ENCODE measurements at regions not wholly inside any gene's neighbourhood (a gene's known extent, or its start where the extent isn't known, plus 50 kb on each side); places are given as distances from the start of the nearest gene placed in this dataset.

DNA sequence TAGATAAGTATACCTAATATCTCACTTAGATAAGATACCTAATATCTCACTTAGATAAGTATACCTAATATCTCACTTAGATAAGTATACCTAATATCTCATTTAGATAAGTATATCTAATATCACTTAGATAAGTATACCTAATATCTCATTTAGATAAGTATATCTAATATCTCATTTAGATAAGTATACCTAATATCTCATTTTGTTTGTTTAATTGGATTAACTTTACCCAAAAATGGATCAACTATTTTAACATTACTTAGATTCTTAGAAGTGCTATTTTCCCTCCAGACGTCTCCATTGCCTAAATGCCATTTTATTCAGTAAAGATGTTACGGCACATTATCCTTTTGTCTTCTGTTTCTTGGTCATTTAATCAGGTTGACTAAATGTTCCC, 346.4 kb downstream of the CHRM3 start:
- DNase-seq: no peak
- ATAC-seq: no peak

DNA sequence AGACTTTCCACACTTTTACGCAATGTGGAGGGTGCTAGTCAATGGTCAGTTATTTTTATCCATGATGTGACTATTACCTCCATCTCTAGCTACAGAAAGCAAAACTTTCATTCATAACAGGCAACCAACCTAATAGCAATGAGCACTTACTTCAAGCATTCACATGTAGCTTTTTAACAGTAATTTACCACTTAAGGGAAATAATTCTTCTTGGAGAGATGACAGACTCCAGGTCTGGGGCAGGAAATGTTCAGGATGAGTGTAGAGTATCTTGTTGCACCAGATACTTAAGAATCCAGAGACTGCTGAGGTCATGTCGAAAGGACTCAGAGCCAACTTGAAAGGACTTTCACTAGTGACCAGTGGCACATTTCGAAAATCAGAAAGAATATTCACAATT, 347.6 kb downstream of the CHRM3 start:
- ATAC-seq: no peak
- no peak for DNase-seq

DNA sequence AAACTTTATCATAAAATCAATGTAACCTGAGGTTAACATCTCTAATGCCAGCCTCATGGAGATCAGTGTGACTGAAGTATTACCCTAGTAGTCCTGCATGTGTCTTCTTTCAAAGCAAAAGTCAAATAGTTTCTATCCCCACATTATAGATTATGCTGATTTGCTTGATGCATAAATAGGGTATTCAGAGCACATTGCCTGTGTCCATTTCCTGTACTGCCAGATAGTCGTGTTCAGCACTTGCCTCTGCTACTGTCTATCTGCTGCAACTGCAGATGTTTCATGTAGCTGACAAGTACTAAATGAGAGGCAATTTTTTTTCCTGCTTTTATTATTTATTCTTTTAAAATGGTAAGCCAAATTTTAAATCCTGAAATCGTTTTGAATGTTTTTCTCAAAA, 348.7 kb downstream of the CHRM3 start:
- no peak for DNase-seq
- ATAC-seq: no peak

DNA sequence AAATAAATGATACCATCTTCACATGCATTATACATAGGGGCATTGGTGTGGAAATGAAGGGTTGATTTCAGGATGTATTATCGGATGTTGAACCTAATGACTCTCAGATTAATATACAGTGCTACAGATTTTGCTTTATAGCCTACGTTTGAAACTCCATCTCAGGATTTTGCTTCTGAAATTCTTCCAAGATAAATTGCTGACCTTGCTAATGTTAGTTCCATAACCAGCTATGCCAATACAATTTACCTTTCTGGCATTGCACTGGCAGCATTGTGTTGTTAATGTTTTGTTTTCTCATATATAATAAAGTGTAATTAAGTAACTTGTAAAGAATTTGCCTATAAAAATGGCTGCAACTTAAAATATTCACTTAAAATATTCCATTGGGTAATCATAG, 350.1 kb downstream of the CHRM3 start:
- ATAC-seq (no peak), DNase-seq (no peak)

DNA sequence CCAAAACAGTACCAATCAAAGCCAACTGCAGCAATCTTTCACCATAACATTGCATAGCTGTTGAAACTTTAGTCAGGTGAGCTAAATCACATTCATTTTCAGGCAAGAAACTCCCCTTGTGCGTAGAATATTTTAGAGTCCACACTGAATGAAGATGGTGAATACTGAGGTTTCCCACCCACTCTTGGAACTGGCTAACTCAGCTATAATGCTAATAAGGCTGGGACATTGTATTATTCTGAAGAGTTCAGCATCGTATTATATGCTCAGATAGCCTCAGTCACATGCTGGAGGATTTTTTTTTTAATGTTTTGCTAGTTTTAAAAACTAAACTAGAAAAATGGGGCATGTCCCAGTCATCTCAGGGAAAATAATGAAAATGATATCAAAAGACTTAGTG, 352.3 kb upstream of the FMN2 start:
- no peak for ATAC-seq
- DNase-seq: no peak

DNA sequence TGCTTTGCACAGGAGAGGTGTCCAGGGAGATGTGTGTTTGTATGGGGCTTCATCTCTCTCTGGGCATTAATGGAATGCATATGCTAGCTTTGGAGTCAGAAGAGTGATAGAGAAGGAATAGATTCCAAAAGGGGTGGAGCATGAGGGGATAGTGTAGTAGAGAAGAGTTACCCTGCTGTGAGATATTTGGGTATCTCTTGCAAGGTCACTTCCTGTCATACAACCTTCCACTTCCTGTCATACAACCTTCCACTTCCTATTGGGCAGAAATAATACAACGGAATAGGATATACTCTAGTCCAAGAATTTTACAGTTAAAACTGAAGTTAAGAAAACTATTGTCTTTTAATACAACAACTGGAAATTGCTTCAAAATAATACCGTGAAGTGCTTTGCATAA, 351.8 kb upstream of the FMN2 start:
- DNase-seq (no peak), ATAC-seq (no peak)

DNA sequence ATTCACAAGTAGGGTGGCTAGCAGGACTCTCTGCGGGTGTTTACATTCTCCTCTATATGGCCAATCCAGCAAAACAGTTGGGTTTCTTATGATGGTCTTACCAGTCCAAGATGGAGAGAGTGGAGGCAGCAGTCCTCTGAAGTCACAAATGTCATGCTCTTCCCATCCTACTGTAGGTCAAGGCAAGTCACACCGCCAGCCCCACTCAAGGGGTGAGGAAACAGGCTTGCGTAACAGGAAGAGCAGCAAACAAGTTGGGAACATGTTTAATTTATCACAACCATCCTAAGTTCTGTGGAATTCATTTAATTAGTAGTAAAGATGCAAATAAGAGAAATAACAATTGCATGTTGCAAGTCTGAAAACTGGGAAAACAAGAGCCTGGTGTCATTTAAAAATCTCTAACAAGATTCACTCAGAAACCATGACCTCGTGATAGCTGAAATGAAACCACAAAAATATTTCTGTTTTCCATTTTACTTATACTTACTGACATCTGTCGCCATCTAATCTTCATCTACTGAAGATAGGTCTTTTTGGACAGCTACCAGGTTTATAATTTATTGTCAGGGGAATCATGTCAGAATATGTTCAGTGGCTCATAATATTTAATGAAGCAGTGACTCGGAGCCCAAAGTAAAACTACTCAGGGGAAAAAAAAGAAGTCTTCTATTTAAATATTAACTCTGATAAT, 349.1 kb upstream of the FMN2 start:
- DNase-seq (no peak), ATAC-seq (no peak)

DNA sequence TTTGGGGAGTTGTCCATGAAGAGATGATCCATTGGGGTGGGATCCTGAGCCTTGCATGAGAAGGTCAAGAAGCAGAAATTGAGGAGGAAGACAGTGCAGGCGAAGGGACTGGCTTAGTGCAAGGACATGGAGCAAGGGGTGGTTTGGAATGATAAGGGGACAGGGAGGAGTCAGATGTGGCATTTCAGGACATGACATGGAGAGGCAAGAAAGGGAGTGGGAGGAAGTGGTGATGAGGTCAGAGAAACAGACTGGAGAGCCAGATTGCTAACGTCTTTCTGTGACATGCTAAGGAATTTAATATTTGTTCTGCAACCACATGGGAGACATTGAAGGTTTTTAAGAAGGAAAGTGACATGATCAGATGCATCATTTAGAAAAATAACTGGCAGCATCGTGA, 346.8 kb upstream of the FMN2 start:
- ATAC-seq: no peak

DNA sequence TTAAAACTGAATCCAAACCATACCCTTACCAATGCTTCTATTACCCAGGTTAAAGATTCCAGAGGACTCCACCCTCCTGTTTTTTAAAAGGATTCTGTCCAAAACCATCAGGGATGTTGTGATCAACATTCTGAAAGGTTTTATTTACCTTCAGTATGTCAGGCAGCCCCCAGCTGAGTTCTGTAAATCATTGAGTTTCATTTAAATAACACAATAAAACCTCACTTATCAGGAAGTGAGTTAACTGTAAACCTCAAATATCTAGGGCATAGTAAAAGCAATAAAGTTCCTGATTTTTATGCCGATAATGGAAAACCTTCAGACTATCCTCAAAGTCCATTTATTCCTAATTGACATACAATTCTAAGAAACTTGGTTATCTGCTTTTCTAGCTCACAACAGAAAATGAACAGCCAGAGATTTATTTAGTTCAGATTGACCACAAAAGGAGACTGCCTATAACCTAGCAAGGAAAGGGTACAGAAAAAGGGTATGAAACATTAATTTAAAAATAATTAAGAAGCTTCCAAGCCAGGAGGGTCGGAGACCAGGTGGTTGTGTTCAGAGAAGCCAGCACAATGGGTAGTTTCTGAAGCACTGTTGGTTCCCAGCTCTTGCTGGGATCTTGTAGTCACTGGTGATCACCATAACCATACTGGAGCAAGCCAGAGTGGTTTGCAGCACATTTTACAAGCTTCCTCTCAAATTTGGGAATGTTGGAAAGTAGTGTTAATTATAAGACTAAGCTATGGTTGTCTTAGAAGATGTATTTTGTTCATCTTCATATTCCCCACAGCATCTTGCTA, 336.4 kb upstream of the FMN2 start:
- ATAC-seq (no peak), DNase-seq (no peak)

More for the DNA sequence above, 346.8 kb upstream of the FMN2 start:
- no peak for DNase-seq

DNA sequence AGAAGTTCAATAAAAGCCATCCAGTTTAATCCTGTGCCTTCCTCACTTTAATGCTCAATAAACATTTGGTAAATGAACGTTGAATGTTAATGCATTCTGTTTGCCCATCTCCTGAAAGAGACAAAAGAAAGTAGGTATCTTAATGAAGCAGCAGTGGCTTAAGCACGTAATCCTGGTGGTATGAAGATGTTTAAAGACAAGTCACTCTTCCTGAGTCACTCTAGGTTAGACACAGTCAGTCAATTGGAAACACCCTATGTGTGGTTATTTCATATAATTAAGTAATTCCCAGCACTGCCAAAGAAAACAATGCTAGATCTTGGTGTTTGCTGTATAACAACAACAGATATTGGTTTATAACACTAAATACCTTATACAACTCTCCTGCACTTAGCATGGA, 334.0 kb upstream of the FMN2 start:
- ATAC-seq: no peak
- no peak for DNase-seq

DNA sequence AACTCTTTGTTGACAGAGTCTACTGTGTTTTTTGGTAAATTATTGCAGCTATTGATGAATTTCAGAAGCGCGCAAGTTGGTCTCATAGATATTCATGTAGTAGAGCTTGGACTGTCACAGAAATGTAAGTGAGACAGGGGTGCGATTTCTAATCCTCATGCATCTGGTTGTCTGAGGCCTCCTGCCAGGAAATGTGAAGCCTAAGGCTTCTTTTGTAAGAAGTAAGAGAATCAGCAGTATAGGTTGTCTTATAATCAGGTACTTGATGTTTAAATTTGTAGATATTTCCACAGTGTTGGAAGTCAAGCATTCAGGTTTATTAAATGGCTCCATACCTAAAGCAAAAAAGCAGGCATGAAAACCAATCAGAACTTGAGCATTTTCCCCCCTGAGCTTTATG, 332.9 kb upstream of the FMN2 start:
- ATAC-seq: no peak
- no peak for DNase-seq

DNA sequence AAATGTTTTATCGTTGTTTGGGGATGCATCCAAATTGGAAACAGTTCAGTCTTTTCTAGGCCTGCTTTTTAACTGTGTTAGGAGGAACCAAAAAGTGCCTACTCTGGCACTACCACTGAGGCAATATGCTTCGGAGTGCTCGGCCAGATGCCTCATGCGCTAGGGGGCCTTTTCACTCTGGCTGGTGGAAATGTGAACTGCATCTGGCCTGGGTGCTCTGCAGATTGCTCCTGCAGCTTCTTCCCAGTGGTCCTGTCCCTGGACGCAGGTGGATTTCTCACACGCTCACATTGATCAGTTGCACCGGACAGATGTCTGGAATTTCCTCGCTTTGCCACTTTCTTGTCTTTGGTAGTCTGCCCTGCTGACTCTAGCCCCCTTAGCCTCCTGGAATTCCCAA, 330.2 kb upstream of the FMN2 start:
- ATAC-seq (no peak), DNase-seq (no peak)

DNA sequence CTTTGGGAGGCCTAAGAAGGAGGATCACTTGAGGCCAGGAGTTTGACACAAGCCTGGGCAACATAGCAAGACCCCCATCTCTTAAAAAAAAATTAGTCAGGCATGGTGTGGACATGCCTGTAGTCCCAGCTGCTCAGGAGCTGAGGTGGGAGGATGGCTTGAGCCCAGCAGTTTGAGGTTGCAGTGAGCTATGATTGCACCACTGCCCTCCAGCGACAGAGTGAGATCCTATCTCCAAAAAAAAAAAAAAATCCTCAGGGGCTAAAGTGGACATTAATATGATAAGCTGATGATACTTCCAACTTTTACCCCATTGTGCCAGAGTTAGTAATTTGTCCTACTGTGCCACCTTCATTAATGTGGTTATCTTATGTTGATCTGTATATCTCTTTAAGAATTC, 327.8 kb upstream of the FMN2 start:
- ATAC-seq (no peak), DNase-seq (no peak)

DNA sequence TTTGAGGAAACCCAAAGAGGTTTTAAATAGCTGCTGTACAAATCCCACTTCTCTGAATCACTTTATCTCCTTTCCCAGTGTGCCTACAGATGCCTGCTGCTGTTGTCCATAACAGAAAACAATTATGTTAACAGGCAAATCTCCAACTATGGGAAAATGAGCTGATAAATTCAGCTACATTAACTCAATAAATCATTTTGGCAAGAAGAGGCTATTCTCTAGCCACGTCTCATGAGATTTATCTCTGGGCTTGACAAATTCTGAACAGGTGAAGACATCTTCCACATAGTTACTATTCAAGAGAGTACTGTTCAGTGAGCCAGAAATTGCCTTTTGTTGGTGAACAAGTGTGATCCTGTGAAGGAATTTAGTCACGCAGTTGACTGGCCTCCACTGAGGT, 327.1 kb upstream of the FMN2 start:
- no peak for ATAC-seq
- DNase-seq: no peak

DNA sequence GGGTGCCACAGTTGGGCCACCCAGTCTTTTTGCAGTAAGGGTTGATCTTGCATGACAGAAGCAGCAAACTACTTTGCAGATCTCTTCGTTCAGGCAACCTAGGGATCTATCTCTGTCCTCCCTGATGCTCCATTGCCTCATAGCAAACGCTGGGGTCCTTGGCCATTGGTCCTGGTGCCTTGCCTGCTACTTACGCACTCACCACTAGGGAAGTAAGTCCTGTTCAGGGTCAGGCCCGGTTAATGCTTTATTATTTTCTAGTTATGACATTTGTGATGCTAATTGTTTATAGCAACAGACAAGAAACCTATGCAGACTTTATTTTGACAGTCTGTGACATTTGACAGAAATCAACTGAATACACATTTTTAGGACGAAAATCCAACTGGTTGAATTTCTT, 326.5 kb upstream of the FMN2 start:
- ATAC-seq (no peak), DNase-seq (no peak)

DNA sequence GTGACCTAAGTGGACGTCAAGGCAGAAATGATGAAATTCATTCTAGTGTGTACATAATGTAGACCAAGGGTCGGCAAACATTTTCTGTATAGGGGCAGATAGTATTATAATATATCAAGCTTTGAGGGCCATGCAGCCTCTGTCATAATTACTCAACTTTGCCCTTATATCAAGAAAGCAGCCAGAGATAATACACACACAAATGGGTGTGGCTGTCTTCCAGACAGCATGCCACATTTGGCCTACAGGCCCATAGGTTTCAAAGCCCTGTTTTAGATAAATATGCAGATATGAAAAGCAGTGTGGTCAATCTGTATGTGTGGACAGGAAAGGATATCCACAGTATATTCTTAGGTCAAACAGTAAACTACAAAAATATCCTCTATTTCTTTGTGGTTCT, 320.1 kb upstream of the FMN2 start:
- ATAC-seq: no peak
- DNase-seq: no peak

DNA sequence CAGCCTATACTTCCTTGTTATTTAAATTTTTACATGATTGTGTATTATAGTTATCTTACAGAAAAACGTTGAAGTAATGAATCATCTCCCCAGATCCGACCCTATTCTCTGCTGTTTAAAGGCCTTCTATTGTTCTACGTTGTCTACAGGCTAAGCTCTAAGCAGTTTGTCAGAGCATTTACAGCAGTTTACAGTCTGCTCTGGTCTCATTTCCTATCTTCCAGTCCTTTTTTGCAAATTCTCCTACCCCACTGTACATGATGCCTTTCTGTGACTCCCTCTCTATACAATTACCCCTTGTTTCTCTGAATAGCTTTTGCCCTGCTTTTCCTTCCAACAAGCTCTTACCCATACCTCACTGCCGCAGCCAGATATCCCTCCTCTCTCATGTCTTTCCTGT, 319.2 kb upstream of the FMN2 start:
- ATAC-seq: no peak
- DNase-seq: no peak

DNA sequence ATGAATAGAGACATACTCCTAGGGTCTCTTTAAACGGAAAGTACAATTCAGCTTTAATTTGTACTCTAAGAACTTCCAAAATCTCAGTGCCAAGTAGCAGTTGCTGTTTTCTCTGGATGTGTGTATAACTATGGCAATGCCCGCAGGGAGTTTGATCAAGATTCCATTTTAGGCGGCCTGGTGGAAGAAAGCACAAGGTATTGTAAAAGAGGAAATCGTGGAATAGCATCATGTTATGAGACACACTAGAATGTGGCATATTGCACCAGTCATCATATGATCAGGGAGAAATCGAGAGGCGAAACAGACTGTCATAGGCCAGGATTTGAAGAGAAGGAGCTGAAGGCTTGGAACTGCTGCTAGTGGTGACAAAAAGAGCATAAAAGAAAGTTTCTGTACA, 316.2 kb upstream of the FMN2 start:
- DNase-seq: no peak
- ATAC-seq: no peak

DNA sequence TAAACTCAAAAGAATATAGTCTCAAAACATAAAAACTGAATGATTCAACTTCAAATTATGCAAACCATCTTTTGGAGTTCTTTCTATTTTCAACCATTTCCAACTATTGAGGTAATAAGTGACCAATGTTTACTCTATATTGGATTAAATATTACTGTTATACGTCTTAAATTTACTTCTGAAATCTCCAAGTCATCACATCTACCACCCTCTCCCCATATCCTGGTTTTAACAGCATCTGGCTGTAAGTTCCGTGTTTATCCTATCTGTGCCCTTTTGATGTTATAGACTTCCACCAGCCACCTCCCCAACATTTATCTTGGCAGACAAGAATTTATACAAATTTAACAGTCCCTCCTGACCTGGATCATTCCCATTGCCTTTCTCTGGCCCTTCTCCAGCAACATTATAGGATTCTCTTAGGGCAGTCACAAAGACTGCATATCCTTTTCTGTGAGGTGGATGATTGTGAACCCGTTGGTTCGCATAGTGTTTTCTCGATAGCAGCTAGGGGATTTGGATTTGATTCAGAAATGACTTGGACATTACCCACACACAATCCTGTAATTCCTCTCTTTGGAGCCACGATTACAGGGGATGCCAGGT, 313.4 kb upstream of the FMN2 start:
- ATAC-seq (no peak), DNase-seq (no peak)

DNA sequence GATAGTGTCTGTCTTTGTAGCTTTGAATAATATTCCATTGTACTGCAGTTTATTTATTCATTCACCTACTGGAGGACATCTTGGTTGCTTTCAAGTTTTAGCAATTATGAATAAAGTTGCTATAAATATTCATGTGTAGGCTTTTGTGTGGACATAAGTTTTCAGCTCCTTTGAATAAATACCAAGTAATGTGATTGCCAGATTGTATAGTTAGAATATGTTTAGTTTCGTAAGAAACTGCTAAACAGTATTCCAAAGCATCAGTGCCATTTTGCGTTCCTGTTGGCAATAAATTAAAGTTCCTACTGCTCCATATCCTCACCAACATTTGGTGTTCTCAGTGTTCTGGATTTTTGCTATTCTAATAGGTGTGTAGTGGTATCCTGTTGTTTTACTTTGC, 311.7 kb upstream of the FMN2 start:
- ATAC-seq: no peak
- no peak for DNase-seq

DNA sequence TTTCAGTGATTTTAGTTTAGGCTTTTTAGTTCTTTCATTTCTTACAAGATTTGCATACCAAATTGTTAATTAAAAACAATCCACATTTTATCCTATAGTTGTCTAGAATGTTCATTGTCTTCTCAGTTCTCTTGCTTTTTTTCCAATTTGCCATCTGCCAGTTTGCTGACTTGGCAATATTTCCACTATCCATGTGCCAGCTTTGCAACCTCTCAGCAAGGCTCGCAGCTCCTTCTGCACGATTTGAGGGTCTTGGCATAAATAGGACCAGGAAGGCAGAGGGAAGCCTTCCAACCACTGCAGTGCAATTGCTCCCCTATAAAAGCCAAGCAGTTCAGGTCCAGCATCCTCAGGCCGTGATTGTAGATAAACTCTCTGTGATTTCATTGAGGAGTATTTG, 306.8 kb upstream of the FMN2 start:
- ATAC-seq: no peak
- no peak for DNase-seq

DNA sequence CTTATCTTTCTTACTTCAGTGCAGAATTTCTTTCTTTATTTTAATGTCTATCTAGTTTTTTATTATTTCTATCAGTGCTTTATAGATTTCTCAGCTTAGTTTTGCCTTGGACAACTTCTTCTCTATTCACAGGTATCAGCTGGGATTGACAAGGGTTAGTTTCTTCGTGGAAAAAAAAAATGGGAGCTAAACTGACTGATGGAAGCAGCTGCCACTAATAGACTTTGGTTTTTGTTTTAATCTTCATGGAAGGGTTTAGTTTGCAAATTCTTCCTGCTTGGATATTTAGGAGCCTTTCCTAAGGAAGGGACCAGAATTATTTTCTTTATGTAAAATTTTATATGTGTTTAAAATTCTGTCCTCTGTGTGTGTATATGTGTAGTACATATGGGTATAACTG, 306.1 kb upstream of the FMN2 start:
- ATAC-seq: no peak

DNA sequence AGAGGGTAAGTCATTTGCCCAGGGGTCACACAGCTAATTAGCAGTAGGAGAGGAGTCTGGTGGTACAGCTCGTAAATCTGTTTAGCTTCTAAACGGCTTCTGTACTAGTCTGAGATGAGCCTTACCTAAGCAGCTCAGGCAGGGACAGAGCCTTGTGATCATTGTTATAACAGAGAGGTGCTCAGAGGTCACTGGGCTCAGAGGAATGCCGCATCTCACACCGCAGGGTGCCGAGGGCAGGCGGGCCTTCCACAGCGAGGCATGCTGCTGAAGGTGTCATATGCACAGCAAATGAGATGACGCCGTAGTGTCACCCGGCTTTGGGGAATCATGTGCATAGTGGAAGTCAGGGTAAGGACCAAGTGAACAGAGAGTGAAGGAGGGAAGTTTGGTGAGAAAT, 305.2 kb upstream of the FMN2 start:
- no peak for ATAC-seq
- DNase-seq: no peak

More for the DNA sequence above, 306.1 kb upstream of the FMN2 start:
- DNase-seq: no peak

DNA sequence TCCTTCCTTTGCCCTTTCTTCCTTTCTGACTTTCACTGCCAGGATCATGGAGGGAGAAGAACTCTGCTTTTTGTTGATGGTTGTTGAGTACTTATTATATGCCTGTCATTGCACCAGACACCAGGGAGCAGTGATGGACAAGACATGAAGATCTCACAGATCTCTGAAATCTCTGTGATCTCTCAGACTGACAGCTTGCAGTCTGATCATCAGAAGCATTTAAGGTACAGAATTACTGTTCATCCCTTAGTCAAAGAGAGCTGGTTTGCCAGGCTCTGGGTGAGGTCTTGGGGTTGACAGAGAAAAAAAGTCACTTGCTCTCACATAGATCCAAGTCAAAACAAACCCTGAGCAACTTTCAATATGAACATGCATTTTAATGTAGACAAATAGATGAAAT, 299.5 kb upstream of the FMN2 start:
- DNase-seq: no peak
- ATAC-seq: no peak
